ENCODE measurements at regions not wholly inside any gene's neighbourhood (a gene's known extent, or its start where the extent isn't known, plus 50 kb on each side); places are given as distances from the start of the nearest gene placed in this dataset.

DNA sequence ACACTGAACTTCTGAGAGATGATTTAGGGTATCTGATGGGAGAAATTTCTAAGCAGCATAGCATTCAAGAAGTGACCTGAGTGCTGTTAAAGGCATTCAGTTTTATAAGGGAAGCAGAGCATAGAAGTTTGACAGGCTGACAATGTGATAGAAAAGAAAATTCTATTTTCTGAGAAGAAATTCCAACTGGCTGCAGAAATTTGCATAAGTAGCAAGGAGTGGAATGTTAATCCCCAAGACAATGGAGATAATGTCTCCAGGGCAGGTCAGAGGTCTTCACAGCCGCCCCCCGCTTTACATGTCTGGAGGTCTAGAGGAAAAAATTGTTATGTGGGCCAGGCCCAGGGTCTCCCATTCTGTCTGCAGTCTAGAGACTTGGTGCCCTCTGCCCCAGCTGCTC, 1361.8 kb upstream of the EYS start:
- no peak overlapping the region for H2AFZ ChIP-seq (ENCODE audit: low read length)
- POLR2A ChIA-PET (ENCODE audit: partially characterized antibody): no interaction called here
- H3K9me3 ChIP-seq (ENCODE audit: insufficient read depth in 2 of 2, low read depth in 1 of 2, low read length in 1 of 2): no peaks in the 10 kb centered on the region
- no peak for FAIRE-seq
- CTCF ChIA-PET (ENCODE audit: partially characterized antibody): no interaction called here
- H3K4me1 ChIP-seq (replicated peaks in 1 of 4; ENCODE audit: control insufficient read depth in 3 of 4, insufficient read depth in 4 of 4, low read length in 3 of 4): no peaks in the 10 kb centered on the region
- no peak overlapping the region for H2BK15ac ChIP-seq (ENCODE audit: low read length)
- no peak overlapping the region for H3K18ac ChIP-seq (ENCODE audit: extremely low read depth, low read length)
- no peak overlapping the region for H3K56ac ChIP-seq (replicated peaks; ENCODE audit: insufficient read length, low read depth, low read length)
- no peak overlapping the region for H3K4ac ChIP-seq (replicated peaks; ENCODE audit: insufficient read length, low read depth, low read length)
- H3K79me2 ChIP-seq (ENCODE audit: control insufficient read depth in 1 of 2, insufficient read depth in 2 of 2, low read length in 2 of 2): no peaks in the 10 kb centered on the region
- H2BK12ac ChIP-seq (ENCODE audit: low read depth, low read length): no peak overlapping the region
- H3K14ac ChIP-seq (ENCODE audit: insufficient read length): no peak overlapping the region
- no peaks in the 10 kb centered on the region for H3K23me2 ChIP-seq (ENCODE audit: low read depth, low read length)
- H4K5ac ChIP-seq (ENCODE audit: insufficient read length, low read depth, low read length): no peak overlapping the region
- H3K27me3 ChIP-seq (replicated peaks in 1 of 4; ENCODE audit: control insufficient read depth in 3 of 4, extremely low read depth in 1 of 4, insufficient read depth in 3 of 4, low read length in 3 of 4): no peaks in the 10 kb centered on the region
- WGBS, 2 experiments (ENCODE audit: extremely low coverage in 1 of 2, insufficient coverage in 1 of 2, insufficient read length in 1 of 2, insufficient replicate concordance in 2 of 2, low coverage in 1 of 2, low lambda C conversion rate in 2 of 2, missing lambda C conversion rate in 1 of 2): 91% methylated on average over 2 of the region's 2 CpGs; no CpG with 5 or more reads in 1 of the 2 experiments
- H2BK5ac ChIP-seq (ENCODE audit: low read depth, low read length): no peak overlapping the region
- no peak overlapping the region for H3K23ac ChIP-seq (ENCODE audit: insufficient read length)
- DNase-seq (ENCODE audit: low read depth in 1 of 2, low spot score in 2 of 2): no peak
- H4K8ac ChIP-seq (ENCODE audit: extremely low read depth, insufficient read depth, low read length): no peak overlapping the region
- H2BK20ac ChIP-seq (ENCODE audit: low read length): no peak overlapping the region
- H3K79me1 ChIP-seq (ENCODE audit: low read depth, low read length): no peaks in the 10 kb centered on the region
- no peak overlapping the region for H2AK5ac ChIP-seq (ENCODE audit: low read depth, low read length)
- no peak overlapping the region for H3K27ac ChIP-seq (ENCODE audit: low read depth, low read length)
- H3K36me3 ChIP-seq (ENCODE audit: control insufficient read depth in 2 of 4, insufficient read depth in 4 of 4, low read length in 3 of 4): no peaks in the 10 kb centered on the region
- H4K20me1 ChIP-seq (replicated peaks in 1 of 2; ENCODE audit: control insufficient read depth in 1 of 2, insufficient read depth in 2 of 2, low read length in 2 of 2): no peaks in the 10 kb centered on the region
- no peak overlapping the region for H3K4me2 ChIP-seq (ENCODE audit: insufficient read depth in 1 of 2, low read depth in 2 of 2, low read length in 2 of 2)
- H4K91ac ChIP-seq (replicated peaks; ENCODE audit: insufficient read length, low read length): no peak overlapping the region
- H2BK120ac ChIP-seq (replicated peaks; ENCODE audit: low read depth, low read length): no peak overlapping the region
- H3K4me3 ChIP-seq (ENCODE audit: extremely low read depth in 1 of 4, insufficient read depth in 2 of 4, low read depth in 3 of 4, low read length in 4 of 4): no peak overlapping the region
- no peak overlapping the region for H3K9ac ChIP-seq (replicated peaks in 1 of 4; ENCODE audit: extremely low read depth in 1 of 4, low read depth in 3 of 4, low read length in 3 of 4)
- TF ChIP-seq RNF2 (IDR thresholded peaks at IDR 0.05; ENCODE audit: borderline replicate concordance, low read depth, low read length, missing control alignments, poor library complexity, severe bottlenecking) (no peak), MAFK (IDR thresholded peaks at IDR 0.05; ENCODE audit: low read depth, low read length) (no peak), PHF8 (conservative IDR thresholded peaks at IDR 0.05; ENCODE audit: low read depth, low read length) (no peak), RFX5 (IDR thresholded peaks at IDR 0.05; ENCODE audit: borderline replicate concordance, low read depth, low read length) (no peak), SAP30 (IDR thresholded peaks at IDR 0.05; ENCODE audit: insufficient read depth, insufficient replicate concordance, low read length) (no peak), KDM4A (IDR thresholded peaks at IDR 0.05; ENCODE audit: low read depth, low read length, severe bottlenecking) (no peak), NANOG (IDR thresholded peaks at IDR 0.05; ENCODE audit: insufficient read depth, low read depth, low read length, poor library complexity, severe bottlenecking) (no peak), CEBPB (IDR thresholded peaks at IDR 0.05; ENCODE audit: low read depth, low read length) (no peak), ZNF274 (IDR thresholded peaks at IDR 0.05; ENCODE audit: borderline replicate concordance, extremely low read depth, low read length) (no peak), TEAD4 (IDR thresholded peaks at IDR 0.05; ENCODE audit: low read depth, low read length) (no peak), BACH1 (IDR thresholded peaks at IDR 0.05; ENCODE audit: low read length) (no peak), SP4 (IDR thresholded peaks at IDR 0.05; ENCODE audit: low read length) (no peak)
- TF ChIP-seq, protein P1, sequence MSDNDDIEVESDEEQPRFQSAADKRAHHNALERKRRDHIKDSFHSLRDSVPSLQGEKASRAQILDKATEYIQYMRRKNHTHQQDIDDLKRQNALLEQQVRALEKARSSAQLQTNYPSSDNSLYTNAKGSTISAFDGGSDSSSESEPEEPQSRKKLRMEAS (IDR thresholded peaks at IDR 0.05): no peak

Measured in H1 (cell line).